ENCODE measurements at regions not wholly inside any gene's neighbourhood (a gene's known extent, or its start where the extent isn't known, plus 50 kb on each side); places are given as distances from the start of the nearest gene placed in this dataset.

DNA sequence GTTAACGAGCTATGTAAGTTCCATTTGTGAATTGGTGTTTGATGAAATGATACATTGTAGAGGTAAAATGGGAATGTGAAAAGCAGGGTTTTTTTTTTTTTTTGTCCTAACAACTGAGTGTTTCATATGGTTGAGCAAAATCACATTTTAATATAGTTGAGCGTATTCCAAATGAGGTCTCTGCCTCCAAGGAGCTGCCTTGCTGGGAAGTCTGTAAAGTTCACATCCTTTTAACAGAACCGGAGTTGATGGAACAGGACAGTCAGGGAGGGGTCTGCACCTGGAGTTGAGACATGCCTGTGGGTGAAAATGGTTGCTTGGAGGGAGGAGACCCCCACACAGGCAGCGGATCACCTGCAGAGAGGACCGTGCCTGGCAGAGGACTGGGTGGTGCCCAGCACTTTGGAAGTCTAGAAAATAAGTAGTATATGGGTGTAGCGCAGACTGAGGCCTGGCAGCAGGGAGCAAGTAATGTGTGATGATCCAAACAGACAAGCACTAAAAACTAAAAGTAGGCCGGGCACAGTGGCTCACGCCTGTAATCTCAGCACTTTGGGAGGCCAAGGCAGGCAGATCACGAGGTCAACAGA lies 75.2 kb upstream of the UBAC2 start:
- no peak for DNase-seq

DNA sequence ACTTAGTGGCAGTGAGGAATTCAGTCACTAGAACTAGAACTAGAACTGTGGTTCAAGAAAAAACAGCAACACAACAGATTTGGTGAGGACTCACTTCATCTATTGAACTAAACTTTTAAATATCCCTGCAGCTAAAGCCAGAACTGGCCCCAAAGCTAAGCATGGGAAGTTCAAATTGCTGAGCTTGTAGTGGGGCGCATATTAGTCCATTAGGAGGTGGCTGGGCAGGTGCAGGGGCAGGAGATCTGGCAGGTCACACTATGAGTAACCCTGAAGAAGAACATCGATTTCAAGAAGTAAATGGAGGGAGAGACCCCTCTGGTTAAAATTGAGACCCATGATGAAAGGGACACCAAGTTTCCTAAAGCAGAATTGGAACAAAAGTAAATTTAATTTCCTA lies 73.8 kb upstream of the UBAC2 start:
- no peak for DNase-seq

DNA sequence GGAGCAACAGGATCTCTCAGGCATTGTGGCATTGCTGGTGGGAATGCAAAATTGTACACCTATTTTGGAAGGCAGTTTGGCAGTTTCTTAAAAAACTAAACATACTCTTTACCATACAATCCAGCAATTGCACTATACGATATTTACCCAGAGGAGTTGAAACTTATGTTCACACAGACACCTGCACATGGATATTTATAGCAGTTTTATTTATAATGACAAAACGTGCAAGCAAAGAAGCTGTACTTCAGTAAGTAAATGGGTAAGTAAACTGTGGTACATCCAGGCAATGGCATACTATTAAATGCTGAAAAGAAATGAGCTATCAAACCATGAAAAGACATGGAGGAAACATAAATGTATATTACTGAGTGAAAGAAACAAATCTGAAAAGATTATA lies 71.6 kb upstream of the UBAC2 start:
- DNase-seq: no peak

DNA sequence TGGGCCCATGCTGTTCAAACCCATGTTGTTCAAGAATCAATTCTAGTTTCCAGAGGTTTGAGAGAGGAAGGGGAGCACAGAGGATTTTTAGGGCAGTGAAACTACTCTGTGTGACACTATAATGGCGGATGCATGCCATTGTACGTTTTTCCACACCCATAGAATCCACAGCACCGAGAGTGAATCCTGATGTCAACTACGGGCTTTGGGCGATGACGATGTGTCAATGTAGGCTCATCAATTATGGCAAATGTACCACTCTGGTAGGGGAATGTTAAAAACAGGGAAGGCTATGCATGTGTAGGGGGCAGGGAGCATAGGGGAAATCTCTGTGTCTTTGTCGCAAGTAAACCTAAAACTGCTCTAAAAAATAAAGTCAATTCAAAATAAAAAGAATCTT lies 70.7 kb upstream of the UBAC2 start:
- DNase-seq: no peak

DNA sequence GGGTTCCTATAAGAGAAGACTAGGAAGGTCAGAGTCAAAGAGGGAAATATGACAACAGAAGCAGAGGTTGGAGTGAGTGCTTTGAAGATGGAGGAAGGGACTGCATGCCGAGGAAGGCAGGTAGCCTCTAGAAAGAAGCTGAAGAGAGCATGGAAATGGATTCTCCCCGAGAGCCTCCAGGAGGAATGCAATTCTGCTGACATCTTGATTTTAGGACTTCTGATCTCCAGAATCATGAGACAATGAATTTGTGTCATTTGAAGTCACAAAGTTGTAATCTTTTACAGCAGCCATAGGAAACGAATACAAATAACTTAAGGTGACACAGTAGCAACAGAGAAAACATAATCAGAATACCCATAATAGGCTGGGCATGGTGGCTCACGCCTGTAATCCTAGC lies 69.2 kb upstream of the UBAC2 start:
- no peak for DNase-seq

DNA sequence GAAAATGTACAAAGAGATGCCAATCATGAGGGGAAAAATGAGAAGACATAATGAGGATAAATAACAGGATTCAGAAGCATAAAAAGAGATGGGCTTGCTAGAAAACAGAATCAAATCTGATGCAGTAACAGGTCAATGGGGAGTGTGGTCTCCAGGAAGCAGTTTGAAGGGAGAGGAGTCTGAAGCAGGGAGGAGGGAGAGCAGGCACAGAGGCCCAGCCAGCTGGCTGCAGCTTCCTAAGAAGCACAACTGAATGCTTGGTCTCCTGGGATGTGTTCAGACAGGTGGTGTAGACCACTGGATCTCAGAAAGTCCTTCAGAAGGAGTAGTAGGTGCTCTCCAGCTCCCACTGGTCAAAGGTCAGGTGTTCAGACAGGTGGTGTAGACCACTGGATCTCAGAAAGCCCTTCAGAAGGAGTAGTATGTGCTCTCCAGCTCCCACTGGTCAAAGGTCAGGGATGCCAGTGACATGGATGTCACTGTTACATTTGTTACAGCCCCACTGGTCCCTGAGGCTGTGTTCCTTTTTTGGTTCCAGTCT lies 68.3 kb upstream of the UBAC2 start:
- no peak for DNase-seq

DNA sequence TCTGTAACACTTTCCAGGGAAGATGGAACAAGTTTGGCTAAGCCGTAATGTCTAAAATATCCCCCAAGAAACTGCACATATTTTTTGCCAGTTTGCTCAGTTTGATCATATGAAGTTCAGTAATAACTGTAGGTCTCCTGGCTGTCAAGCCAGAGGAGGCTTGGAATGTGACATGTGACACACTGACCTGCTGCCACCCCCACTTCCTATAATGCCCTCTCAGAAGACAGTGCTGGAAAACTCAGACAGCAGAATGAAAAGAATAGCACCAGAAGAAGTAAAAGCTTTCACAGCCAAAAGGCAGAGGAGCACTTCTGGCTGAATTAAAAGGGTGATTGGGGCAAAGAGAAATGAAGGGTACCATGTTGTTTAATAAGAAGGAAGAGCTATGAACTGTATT lies 67.4 kb upstream of the UBAC2 start:
- DNase-seq: no peak

DNA sequence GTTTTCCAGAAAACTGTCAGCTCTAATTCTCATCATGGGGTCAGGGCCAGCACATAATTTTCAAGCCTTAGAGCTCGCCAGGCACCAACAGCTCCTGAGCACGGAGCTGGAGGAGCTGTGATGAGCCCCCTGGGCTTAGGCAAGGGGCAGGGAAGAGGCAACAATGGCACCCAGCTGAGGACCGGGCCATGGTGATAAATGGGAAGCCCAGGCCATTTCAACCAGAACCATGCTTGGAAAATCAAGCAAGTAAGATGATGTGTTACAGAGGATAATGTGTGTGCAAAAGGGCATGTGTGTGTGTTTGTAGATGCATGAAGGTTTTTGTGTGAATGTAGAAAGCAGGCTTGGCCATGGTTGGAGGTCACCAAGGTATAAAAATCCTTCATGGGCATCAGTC lies 66.8 kb upstream of the UBAC2 start:
- DNase-seq: no peak

DNA sequence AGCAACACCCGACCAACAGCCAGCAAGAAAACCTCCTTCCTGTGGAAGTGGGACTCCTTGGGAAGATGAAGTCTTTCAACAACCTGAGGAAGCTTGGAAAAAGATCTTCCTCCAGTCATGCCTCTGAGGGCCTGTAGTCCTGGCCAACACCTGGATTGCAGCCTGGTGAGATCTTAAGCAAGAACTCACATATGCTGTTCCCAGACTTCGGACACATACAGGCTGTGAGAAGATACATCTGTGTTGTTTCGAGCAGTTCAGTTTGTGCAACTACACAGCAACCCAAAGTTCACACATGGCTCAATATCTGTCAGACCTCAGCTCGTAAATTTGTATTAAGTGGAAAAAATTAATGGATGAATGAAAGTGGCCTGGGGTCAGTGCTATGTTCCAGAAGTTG lies 65.1 kb upstream of the UBAC2 start:
- DNase-seq: no peak

DNA sequence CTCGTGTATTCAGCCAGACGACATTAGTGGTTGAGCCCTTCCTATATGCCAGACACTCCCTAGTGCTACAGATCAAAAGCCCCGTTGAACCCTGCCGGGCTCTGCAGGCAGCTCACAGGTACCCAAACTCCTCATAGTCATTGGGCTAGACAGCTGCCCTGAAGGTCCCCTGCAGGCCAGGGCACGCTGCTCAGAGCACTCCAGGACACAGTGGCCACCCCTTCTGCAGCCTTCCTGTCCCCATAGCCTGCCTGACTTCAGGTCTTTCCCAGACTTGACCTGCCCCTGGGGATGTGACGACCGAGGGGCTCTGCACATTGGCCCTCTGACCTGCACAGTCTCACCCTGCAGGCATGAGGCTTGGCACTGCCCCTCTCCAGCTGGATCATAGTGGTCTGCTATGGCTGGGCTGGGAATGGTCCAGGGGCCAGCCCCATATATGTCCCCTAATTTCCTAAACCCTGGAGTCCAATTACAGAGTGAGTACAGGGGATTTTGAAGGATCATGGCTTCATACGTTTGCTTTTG lies 64.2 kb upstream of the UBAC2 start:
- no peak for DNase-seq

DNA sequence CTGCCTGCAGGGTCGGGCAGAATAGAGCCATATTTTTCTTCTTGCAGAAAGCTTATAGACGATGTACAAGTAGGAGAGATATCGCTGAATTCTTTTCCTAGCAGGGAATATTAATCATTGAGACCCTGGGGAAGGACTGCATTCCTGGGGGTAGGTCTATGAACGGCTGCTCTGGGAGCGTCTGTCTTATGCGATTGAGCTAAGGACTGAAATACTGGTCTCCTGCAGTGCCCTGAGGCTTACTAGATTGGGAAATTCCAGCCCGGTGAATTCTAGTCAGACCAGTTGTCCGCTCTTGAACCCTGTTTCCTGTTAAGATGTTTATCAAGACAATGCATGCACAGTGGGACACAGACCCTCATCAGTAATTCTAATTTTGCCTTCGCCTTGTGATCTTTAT lies 59.8 kb upstream of the UBAC2 start:
- no peak for DNase-seq

DNA sequence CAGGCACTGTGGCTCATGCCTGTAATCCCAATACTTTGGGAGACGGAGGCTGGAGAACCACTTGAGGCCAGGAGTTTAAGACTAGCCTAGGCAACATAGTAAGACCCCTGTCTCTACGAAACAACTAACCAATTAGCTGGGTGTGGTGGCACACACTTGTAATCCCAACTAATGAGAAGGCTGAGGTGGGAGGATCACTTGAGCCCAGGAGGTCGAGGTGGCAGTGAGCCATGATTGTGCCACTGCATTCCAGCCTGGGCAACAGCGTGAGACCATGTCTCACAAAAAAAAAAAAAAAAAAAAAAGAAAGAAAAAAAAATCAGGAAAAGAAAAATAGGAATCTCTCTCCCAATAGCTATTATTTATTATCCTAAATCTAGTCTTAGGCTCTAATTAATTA lies 56.8 kb upstream of the UBAC2 start:
- DNase-seq: no peak

DNA sequence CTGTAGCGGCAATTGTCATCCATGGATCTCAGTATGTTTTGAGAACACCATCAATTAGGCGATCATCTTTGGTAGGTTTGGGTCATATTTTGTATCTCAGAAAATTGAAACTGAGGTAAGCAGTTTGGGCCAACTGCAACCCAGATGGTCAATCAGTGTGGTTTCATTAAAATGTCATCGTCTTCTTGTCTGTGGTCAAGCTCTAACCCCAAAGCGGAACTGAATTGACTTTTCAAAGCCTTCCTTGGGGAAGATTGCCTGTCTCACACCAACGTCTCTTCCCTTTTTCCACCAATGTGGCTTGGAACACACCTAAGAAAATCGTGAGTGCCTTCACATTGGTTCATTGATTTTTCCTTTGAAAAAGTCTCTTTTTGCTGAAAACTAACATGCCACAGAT lies 56.3 kb upstream of the UBAC2 start:
- no peak for DNase-seq

DNA sequence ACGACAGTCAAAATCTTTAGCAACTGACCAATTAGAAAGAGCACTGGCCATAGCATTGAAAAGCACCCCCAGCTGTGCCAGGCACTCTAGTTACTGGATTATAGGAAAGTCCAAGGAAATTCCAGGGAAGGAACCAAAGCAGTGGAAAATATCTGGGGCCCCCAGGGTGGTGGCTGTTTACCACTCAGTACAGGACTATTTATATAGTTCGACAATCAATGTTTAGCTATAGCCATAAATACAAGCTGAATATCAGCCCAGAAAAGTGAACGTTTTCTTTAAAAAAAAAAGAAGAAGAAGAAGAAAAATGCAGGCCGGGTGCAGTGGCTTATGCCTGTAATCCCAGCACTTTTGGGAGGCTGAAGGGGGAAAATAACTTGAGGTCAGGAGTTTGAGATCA lies 55.2 kb upstream of the UBAC2 start:
- DNase-seq: no peak

DNA sequence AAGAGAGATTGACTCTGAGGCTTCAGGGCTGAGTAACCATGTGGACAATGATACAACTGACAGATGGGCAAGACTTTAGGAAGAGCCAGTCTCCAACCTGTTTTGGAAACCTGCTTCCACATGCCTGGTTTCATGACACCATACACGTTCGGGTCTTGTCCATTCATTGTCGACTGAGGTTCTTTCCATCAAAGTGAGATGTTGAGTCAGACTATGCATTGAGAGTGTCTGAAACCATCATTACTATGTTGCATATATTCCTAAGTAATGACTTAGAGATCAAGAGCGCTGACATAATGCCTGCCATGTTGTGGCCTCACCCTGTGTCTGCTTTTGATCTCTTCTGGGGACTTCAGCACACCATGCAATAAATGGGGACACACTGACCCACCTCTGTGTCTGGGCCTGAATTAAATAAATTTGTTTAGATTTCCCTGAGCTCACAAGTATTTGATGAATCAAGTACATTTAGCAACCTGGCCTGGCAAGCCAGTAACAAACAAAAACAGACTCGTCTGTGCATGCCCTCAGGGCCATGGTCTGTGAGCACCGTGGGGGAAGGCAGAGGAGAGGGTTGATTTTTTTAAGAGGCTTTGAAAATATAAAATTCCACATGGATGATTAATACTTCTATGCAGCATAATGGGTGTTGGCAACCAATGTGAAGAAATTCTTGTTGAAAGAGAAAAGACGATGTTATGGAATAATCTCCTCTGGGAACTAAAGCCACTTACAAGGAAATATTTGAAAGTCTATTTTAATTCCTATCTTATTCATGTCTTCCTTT lies 49.9 kb upstream of the UBAC2 start:
- no peak for DNase-seq

All from T-helper 9 cell (primary cell).